HG03521 (cell line): ENCODE measurements at regions not wholly inside any gene's neighbourhood (a gene's known extent, or its start where the extent isn't known, plus 50 kb on each side); places are given as distances from the start of the nearest gene placed in this dataset.
"Not testable (repeated sequence)": the region's sequence is repeated elsewhere in the genome, so short reads cannot be mapped to it uniquely, and the experiment has no call there.

Experiments
- ATAC-seq: cut with Tn5 transposase; IDR thresholded peaks from one replicate; pipeline ENCODE4 v1.9.1; 2021; ENCODE audit warnings: mild to moderate bottlenecking, moderate library complexity; ENCODE audit not compliant: unreplicated experiment

DNA sequence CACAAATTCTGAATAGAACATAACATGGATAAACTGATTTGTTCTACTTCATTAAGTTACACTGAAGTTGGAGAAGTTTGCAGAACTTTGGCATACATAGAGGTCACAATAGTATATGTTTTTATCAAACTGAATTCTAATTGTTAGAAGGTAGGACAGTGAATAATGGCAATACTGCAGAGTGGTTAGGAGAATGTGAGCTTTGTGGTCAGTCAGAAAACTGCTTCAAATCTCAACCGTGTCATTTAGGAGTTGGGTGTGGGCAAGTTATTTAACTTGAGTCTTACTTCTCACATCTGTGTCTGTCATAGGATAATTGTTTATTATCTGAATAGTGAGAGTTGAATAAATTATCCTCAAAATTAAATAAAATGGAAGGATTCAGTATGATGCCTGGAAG, 374.6 kb upstream of the SYT1 start:
- no peak for ATAC-seq

DNA sequence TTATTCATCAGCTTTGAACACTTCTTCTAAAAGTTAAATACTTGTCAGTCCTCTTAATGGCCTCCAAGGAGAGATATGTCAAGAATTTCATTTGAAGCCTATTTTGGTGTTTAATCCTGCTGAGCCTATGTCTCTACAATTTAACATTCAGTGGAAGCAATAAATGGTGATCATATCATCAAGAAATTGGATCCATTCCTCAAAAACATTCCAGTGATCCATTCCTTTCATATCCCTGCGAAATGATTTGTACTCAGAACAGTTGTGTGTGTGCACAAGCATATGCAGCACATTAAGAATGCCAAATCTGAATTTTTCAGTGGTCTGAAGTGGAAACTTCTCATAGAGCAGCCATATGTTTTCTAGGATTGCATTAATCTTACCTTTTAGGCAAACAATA, 373.7 kb upstream of the SYT1 start:
- ATAC-seq: no peak

DNA sequence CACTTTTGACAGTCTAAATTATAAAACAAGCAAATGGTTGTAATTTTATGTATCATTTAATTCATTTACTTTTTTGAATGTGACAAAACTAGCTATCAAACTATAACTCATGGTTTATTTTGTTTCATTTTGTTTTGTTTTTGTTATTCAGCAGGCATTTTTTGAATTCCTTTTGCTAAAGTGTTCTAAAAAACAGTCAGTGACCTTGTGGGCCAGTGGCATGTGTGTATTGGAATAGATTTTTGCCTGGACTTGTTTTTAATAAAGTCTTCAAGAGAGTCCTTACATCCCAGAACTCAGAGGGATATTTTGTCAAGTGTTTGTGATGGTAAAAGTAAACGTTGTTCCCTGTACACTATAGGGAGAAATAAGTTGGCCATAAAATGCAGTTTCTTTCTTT, 369.7 kb upstream of the SYT1 start:
- ATAC-seq: no peak

DNA sequence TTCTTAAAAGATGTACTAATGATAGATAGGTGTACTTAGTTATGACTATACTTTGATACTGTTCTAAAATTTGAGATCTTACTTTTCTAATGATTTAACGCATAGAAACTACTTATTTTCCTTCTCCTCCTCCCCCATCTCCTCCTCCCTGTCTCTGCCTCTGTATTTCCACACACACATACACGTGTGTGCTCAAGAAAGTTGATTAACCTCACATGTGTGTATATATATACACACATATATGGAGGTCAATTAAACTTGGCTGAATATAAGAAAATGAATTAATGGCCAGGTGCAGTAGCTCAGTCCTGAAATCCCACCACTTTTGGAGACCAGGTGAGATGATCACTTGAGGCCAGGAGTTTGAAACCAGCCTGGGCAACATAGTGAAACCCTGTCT, 362.7 kb upstream of the SYT1 start:
- no peak for ATAC-seq

DNA sequence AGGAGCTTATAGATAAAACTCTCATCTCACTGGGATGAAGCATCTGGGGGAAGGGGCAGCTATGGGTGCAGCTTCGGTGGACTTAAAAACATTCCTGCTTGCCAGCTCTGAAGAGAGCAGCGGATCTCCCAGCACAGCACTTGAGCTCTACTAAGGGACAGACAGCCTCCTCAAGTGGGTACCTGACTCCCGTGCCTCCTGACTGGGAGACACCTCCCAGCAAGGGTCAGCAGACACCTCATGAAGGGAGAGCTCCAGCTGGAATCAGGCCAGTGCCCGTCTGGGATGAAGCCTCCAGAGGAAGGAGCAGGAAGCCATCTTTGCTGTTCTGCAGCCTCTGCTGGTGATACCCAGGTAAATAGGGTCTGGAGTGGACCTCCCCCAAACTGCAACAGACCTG, 345.2 kb upstream of the SYT1 start:
- no peak for ATAC-seq

DNA sequence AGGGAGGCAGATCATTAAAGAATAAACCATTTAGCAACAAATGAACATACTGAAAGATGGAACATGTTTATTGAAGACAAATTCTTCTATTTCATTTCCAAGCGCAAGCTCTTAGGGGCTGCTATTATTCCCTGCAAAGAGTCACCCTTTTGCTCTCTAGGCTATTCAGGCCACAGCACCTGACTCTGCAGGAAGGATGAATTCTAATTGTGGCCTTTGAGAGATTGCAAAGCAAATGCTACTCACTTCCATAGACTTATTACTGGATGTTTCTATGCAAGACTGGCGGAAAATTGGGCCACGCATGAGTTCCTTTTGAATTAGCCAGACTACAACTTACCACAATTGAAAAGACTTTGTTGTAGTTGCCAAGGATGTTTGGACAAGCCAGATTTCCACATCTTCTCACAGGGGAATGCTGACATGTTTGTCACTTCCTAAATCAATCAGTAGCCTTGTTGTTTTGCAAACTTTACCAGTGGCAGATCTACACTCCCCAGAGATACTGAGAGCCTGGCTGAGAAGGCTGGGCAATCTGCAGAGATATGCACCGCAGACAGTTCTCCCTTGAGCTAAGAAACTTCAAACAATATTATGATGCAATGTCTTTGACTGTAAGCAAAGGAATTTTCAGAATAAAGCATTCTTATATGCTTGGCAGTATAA, 334.3 kb upstream of the SYT1 start:
- no peak for ATAC-seq

DNA sequence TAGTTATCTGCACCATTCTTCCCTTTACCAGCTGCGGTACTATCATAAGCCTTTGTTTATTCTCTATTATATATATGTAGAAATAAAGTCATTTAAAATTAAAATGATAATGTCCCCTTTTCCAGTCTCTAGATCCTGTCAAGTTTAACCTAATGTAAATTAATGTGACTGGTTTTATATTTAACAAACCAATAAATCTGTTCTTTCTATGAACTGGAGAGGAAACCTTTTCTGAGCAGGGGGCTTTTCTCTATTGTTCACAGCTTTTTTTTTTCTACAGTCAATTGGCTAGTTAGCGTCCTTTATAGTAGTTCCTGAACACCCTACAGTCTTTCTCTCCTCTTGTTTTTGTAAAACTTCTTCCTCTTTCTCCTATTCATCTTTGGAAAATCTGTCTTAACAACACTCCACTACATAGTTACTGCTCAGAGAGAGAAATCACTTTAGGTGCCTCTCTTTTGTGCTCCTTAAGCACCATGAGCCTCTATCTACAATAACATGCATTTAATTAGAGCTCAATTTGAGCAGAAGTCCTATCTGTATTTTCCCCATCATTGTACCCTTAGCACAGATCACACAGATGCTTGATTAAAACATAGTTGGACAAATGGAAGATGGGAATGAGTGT, 332.6 kb upstream of the SYT1 start:
- ATAC-seq: no peak

DNA sequence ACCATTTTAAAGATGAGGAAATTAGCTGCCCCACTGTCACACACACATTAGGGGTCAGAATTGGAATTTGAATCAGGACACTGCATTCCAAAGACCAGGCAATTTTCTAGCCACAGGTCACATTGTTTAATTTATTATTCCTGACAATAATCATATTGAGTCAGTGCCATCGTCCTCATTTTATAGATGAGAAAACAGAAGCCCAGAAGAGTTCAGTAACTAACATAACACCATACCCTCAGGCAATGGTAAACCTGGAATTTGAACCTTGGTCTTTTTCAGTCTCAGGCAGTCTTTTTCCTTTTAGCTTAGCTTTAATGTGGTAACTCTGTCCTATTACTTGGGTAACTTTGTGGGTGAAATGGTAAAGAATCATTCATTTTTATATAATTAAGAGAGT, 330.3 kb upstream of the SYT1 start:
- ATAC-seq: no peak

DNA sequence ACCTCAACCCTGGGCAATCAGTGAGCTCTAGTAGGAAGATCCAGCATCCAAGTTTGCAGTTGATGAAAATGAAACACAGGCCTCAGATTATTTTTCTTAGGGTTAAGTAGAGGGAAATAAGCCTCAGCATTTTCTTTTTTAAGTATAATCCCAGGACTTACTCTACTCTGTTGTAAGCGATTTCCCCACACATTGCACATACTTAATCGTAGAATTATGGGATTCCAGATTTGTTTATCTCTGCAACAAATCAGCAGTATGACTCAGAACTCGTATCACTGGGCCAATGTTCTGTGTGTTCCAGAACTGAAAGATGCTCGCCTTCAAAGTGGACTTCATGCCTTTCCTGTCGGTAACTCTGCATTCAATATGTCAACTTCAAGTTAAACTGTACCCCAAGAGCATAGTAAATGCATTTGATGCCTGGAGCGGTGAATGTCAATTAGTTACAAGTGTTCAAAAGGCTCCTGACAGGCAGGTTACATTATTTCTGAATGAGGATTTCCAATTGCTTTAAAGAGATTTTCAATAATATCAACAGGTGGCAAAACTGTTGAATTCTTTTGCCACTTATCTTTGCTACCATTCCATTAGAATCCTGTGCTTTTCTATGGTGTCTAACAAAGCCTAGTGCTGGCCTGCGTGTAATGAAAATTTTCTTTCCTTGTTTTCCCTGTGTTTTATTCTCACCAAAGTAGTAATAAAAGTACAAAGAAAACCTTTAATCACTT, 323.8 kb upstream of the SYT1 start:
- no peak for ATAC-seq

DNA sequence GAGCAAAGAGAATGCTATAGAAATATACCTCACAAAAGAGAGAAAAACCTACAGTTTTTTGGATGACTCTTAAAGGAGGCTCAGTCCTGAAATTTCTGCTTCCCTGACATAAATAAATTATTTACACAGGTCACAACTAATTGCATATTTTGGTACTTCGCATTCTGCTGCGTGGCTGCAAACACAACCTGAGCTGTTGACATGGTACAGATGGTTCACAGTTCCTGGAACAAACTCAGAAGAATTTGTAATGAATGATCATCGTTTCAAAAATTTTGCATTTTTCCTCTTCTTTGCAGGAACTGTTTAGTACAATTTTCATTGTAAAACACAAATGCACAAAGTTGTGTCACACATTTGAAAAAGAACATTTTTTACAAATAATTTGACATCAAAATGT, 313.7 kb upstream of the SYT1 start:
- ATAC-seq: no peak

DNA sequence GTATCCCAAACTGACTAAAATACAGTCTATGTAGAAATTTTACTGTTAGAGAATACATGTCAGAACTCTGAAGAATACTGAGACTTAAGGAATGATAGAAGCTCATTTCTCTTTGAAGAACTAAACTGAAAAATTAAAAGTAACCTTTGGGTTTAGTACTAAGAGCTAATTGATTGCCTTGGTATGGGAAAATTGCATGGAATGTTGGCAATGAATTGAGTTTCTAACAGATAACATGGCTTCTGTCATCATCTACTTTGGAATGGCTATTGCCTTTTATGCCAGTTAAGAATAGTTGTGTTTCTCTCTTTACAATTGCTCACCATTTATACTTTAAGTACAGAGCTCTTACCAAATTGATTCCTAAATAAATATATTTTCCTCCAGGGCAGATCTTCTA, 308.8 kb upstream of the SYT1 start:
- no peak for ATAC-seq

DNA sequence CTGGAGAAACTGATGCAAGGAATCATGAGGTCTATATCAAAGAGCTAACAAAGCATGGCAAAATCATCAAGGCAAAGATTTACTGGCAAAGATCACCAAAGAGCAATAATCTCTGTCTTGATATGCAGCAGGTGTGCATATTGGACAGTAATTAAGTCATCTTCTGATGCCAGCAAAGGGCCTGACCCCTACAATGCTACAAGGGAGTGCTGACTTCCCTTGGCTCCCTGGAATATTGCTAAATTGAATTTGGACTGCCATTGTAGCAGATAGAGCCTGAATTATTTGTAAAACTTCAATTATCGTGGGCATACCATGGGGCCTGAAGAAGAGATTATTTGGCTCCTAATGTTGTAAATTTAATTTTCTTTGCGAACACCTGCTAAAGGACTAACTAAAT, 307.9 kb upstream of the SYT1 start:
- ATAC-seq: no peak

DNA sequence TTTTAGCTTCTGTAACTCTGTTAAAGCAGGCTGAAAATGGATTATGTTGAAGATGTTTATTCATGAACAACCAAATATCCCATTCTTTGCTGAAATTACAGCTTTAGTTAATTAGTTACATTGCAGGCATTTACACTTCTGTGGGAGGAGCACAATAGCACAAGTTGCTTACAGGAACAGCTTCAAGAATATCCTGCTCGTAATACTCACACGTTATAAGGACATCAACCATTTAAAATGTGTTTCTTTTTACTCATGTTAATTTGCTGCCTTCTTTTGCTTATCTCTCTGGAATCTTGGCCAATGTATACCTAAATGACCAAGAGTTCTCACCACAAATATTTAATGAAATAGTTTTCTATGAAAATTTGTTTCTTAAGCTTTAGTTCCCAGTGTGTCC, 305.2 kb upstream of the SYT1 start:
- no peak for ATAC-seq

DNA sequence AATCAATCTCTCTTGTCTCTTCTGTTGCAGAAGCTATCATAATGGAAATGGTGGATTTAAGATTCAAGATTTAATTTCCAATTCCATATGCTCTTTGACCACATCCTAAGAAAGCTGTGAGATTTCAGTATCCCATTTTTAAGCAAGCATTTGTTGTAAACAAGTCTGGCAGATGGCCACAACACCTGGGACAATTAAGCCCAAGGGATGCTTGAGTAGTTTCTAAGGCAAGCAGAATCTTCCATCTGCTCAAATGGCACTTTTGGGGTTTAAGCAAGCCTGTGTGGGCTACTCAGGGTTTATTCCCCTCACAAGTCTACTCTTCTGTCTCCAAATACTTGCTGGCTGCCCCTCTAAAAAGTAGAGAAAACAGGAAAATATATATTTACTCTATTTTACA, 304.7 kb upstream of the SYT1 start:
- ATAC-seq: no peak

DNA sequence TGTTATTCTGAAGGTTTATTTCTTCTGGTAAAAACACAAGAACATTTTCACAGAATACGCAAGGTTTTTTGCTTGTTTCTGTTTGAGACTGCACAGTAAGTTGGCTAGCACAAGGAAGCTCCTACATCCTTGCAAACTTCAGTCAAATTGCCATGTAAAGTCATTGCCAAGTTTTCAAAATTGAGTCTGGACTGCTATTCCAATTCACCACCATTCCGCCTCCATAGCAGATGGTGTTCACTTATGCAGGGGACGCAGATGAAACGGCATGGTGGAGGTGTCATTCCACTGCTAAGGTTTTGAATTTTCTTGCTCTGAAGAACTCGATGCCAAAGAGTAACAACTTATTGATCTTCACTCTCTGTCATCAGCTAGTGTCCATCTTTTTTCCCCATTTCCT, 303.9 kb upstream of the SYT1 start:
- no peak for ATAC-seq

DNA sequence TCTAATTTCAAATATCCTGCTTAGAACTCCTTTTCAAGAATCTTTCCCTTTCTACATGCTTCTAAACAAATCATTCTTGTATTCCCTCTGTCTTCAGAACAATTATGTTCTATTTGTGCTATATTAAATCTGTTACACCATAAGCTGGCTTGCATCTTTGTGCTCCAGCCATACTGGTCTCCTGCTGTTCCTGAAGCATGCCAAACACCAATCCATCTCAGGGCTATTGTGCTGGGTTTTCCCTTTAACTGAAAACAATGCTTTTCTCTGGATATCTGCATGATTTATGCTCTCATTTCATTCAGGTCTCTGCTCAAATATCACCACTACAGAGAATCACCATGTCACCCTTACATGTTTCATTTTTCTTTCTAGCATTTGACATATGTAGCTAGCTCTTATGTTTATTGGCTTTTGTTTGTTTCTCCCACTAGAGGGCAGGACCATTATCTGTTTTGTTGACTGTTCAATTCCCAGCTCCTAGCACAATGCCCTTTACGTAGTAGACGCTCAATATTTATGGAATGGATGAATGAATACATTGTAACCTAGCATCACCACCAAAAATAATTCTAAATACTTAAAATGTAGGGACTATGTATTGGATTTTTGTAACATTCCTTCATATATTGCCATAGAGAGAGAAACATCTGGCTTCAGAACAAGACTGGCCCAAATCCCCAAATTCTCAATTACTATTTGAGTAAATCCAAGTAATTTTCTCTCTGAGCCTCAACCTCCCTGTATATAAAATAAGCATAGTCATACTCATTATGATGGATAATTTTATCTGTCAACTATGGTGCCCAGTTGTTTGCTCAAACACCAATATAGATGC, 302.0 kb upstream of the SYT1 start:
- ATAC-seq: no peak

DNA sequence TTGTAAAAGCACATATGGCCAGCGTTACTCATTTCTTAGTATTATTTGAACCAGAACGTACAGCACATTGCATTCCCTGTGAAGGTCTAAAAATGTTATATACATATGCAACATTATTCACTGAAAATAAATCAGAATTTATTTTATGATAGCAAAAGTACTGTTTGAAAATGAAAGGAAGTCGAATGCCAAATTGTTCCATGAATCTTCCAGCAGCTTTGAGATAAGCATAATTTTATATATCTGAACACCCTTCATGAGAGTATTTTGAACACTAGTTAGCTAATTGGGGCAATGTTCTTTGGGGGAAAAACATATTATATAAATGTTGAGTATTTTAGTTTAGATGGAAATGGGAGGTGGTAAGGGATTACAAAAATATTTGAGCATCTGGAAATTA, 300.7 kb upstream of the SYT1 start:
- ATAC-seq: no peak

DNA sequence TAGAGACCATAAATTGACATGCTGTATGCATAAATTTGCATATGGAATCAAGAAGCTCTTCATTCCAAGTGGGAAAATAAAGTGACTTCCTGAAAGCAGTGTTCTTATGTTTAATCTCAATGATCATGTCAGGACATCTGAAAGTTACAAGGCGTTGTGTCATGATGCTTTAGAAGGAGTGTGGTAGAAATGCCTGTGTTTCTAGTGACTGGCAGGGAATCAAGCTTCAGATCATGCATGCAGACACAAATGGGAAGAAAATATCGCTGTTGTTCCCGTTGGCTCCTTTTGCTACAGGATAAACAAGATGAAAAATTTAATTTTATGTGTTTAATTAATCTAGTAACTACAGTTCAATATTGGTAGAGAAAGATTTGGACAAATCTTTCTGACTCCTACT, 298.1 kb upstream of the SYT1 start:
- no peak for ATAC-seq

DNA sequence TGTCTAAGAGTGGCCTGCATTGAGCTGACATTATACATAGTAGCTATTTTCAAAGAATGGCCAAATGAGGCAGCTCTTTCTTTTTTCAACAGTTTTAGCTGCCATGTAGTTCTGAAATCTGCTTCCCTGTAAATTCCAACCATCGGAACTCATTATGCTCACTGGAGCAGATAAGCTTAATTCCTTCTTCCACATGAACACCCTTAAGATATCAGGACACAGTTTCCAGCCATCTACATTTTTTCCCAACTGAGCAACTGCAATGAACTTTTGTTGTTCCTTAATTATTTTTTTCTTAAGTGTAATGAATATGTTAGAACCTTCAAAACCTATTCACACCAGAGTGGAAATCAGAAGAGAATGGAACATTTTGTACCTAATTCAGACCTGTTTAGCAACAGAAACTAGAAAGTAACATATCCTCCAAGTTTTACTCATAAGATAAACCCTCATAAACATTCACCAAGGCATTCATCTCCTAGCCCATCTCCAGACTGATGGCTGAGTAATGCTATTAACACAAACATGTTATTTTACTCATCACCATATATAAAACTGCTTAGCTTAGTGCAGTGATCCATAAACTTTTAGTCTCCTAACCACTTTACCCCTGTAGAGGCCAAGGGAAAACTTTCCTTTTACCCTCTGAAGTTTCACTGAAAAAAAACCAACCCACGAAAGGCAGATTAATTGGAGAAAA, 296.1 kb upstream of the SYT1 start:
- ATAC-seq: no peak

DNA sequence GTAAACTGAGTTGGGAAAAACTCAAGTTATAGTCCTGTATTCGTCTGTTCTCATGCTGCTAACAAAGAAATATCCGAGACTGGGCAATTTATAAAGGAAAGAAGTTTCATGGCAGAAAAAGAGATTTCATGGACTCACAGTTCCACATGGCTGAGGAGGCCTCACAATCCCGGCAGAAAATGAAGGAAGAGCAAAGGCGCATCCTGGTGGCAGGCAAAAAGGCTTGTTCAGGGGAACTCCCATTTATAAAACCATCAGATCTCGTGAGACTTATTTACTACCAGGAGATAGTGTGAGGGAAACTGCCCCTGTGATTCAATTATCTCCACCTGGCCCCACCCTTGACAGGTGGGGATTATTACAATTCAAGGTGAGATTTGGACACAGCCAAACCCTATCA, 292.6 kb upstream of the SYT1 start:
- ATAC-seq: no peak

DNA sequence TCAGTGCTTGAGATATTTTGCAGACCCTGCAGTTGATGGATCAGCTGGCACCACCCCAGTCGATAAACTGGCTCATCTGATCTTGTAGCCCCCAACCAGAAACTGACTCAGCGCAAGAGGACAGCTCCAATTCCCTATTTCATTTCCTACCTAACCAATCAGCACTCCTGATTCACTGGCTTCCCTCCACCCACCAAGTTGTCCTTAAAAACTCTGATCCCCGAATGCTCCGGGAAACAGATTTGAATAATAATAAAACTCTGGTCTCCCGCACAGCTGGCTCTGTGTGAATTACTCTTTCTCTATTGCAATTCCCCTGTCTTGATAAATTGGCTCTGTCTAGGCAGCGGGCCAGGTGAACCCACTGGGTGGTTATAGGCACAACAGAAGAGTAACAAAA, 289.4 kb upstream of the SYT1 start:
- not testable (repeated sequence) for ATAC-seq
